ENCODE measurements at regions not wholly inside any gene's neighbourhood (a gene's known extent, or its start where the extent isn't known, plus 50 kb on each side); places are given as distances from the start of the nearest gene placed in this dataset.

GRCh38 chr15:30770759-30771158, 133.0 kb upstream of the FAN1 start:
- TF ChIP-seq CTCF (IDR thresholded peaks at IDR 0.05) (no peak), POLR2A (IDR thresholded peaks at IDR 0.05) (no peak), EP300 (IDR thresholded peaks at IDR 0.05) (no peak)

Measured in tibial nerve (tissue), 4 donors.